Heart left ventricle (tissue), 13 donors: ENCODE measurements at regions not wholly inside any gene's neighbourhood (a gene's known extent, or its start where the extent isn't known, plus 50 kb on each side); places are given as distances from the start of the nearest gene placed in this dataset.

Experiments
- CTCF ChIP-seq, 12 donors: fragments of 200-600 bp; sonication (generic) in 4 of 12; IDR thresholded peaks; one replicate each; pipeline versions ENCODE4 v1.5.0 to v1.8.0; 2018 to 2022; ENCODE audit warnings: antibody characterized with exemption in 12 of 12, mild to moderate bottlenecking in 5 of 12
- POLR2A ChIP-seq, 2 donors: fragments of 450-650 bp; IDR thresholded peaks; one replicate each; pipeline ENCODE4 v1.6.1; 2017; ENCODE audit warnings: antibody characterized with exemption in 2 of 2, mild to moderate bottlenecking in 2 of 2, moderate library complexity in 2 of 2
- donor health status: ischemic (EF 13 %, LVEDD 7.1; RV severe dilation, severe dysfunction).
- donor health status: DM: no; HTN: yes; CAD: no.
- donor health status: DM: no; HTN: no; CAD: no.
- donor health status: ischemic (EF 25% LVEDD 6.9; RV normal size, moderate dysfunction).
- donor health status: ischemic (EF 25% LVEDD 5.7; RV mildly dilated, moderate dysfunction).
- donor health status: ischemic (EF 35%, LVEDD 5.7; RV mildly dilated, moderate dysfunction).
- donor health status: nonischemic (EF 11% LVEDD 7.7; RV severe dilation, severe dysfunction).
- donor health status: DM: yes; HTN: yes; CAD: no.
- donor health status: PGD.
- donor health status: ischemic (EF 29% LVEDD 5.4; RV normal size, mild dysfunction).
- donor health status: nonischemic (EF 23%, LVEDD 6.1; RV moderate dilation, normal function).

- TF ChIP-seq CTCF (IDR thresholded peaks at IDR 0.05) = no peak
- TF ChIP-seq POLR2A (IDR thresholded peaks at IDR 0.05) = no peak
Observed at GRCh38 chr10:105644978-105645377, 1003.9 kb downstream of the SORCS3 start.
